H1 (cell line): ENCODE measurements at regions not wholly inside any gene's neighbourhood (a gene's known extent, or its start where the extent isn't known, plus 50 kb on each side); places are given as distances from the start of the nearest gene placed in this dataset.

Experiments
- CTCF ChIA-PET: fragments of 300-600 bp; sonication (Branson Sonifier 250); formaldehyde crosslinking; loops from one replicate; lab custom pipeline; 2021; ENCODE audit not compliant: partially characterized antibody; lab: Charles Lee
- POLR2A ChIA-PET: fragments of 300-600 bp; sonication (Branson Sonifier 250); formaldehyde crosslinking; loops from one replicate; lab custom pipeline; 2021; ENCODE audit warnings: inconsistent platforms; ENCODE audit not compliant: partially characterized antibody; lab: Charles Lee
- DNase-seq, 2 experiments: peaks; one replicate each; pipeline versions ENCODE4 v3.0.0 to v3.0.0-alpha.2; 2010 to 2022; ENCODE audit warnings: low spot score in 2 of 2, low read depth in 1 of 2, mixed read lengths in 1 of 2
- FAIRE-seq: peaks from 2 replicates; lab custom pipeline; 2011; peaks lifted over from hg19 to GRCh38; lab: Jason Lieb, UNC
- H2AFZ ChIP-seq: 2 replicates; pipeline ENCODE4 v1.8.1; 2012; ENCODE audit warnings: low read length, inconsistent platforms
- H2AK5ac ChIP-seq: 2 replicates; pipeline ENCODE4 v1.6.1; 2013; ENCODE audit warnings: low read depth, low read length
- H2BK120ac ChIP-seq: replicated peaks from 2 replicates; pipeline ENCODE3; 2013; ENCODE audit warnings: low read depth, low read length, inconsistent platforms
- H2BK12ac ChIP-seq: 2 replicates; pipeline ENCODE4 v1.6.1; 2013; ENCODE audit warnings: low read depth, low read length
- H2BK15ac ChIP-seq: 2 replicates; pipeline ENCODE4 v1.6.1; 2013; ENCODE audit warnings: low read length
- H2BK20ac ChIP-seq: 2 replicates; pipeline ENCODE4 v1.6.1; 2013; ENCODE audit warnings: low read length
- H2BK5ac ChIP-seq: 2 replicates; pipeline ENCODE4 v1.6.1; 2013; ENCODE audit warnings: low read depth, low read length
- H3K14ac ChIP-seq: 2 replicates; pipeline ENCODE4 v1.6.1; 2013; ENCODE audit warnings: inconsistent platforms; ENCODE audit not compliant: insufficient read length
- H3K18ac ChIP-seq: 2 replicates; pipeline ENCODE4 v1.6.1; 2013; ENCODE audit warnings: low read length; ENCODE audit errors: extremely low read depth
- H3K23ac ChIP-seq: 2 replicates; pipeline ENCODE4 v1.6.1; 2013; ENCODE audit warnings: inconsistent platforms; ENCODE audit not compliant: insufficient read length
- H3K23me2 ChIP-seq: 2 replicates; pipeline ENCODE4 v1.6.1; 2013; ENCODE audit warnings: low read depth, low read length
- H3K27ac ChIP-seq: 2 replicates; pipeline ENCODE4 v1.6.1; 2011; ENCODE audit warnings: low read depth, low read length, inconsistent platforms
- H3K27me3 ChIP-seq, 4 experiments: replicated peaks in 1 of 4; 1 replicate in 1 of 4; 2 replicates in 3 of 4; pipeline versions ENCODE4 v1.6.1 to v1.8.1; 2011 to 2013; ENCODE audit warnings: low read length in 3 of 4, mild to moderate bottlenecking in 3 of 4, inconsistent platforms in 2 of 4, mixed read lengths in 2 of 4, moderate library complexity in 1 of 4; ENCODE audit not compliant: control insufficient read depth in 3 of 4, insufficient read depth in 3 of 4; ENCODE audit errors: extremely low read depth in 1 of 4
- H3K36me3 ChIP-seq, 4 experiments: 2 replicates each; pipeline versions ENCODE4 v1.6.1 to v1.8.1; 2011 to 2013; ENCODE audit warnings: mild to moderate bottlenecking in 4 of 4, low read length in 3 of 4, moderate library complexity in 2 of 4, control low read depth in 1 of 4, inconsistent platforms in 1 of 4; ENCODE audit not compliant: insufficient read depth in 4 of 4, control insufficient read depth in 2 of 4
- H3K4ac ChIP-seq: replicated peaks from 2 replicates; pipeline ENCODE3; 2013; ENCODE audit warnings: low read length, low read depth, mixed read lengths, inconsistent platforms; ENCODE audit not compliant: insufficient read length
- H3K4me1 ChIP-seq, 4 experiments: replicated peaks in 1 of 4; 1 replicate in 1 of 4; 2 replicates in 3 of 4; pipeline versions ENCODE4 v1.6.1 to v1.8.1; 2011 to 2013; ENCODE audit warnings: low read length in 3 of 4, inconsistent platforms in 2 of 4, mixed read lengths in 1 of 4; ENCODE audit not compliant: insufficient read depth in 4 of 4, control insufficient read depth in 3 of 4
- H3K4me2 ChIP-seq, 2 experiments: 2 replicates each; pipeline versions ENCODE4 v1.6.1 to v1.8.1; 2011 to 2013; ENCODE audit warnings: low read depth in 2 of 2, low read length in 2 of 2, control low read depth in 1 of 2, inconsistent platforms in 1 of 2, mild to moderate bottlenecking in 1 of 2; ENCODE audit not compliant: insufficient read depth in 1 of 2
- H3K4me3 ChIP-seq, 4 experiments: fragments of 200-600, 300-600 bp in 1 of 4; sonication (generic), shearing (Covaris generic), sonication (Bioruptor Twin) in 1 of 4; 2 replicates each; pipeline versions ENCODE4 v1.5.1 to v1.8.1; 2011 to 2016; ENCODE audit warnings: low read length in 4 of 4, low read depth in 3 of 4, control low read depth in 2 of 4, inconsistent platforms in 2 of 4, mild to moderate bottlenecking in 2 of 4, mixed read lengths in 1 of 4, moderate library complexity in 1 of 4; ENCODE audit not compliant: insufficient read depth in 2 of 4; ENCODE audit errors: extremely low read depth in 1 of 4
- H3K56ac ChIP-seq: replicated peaks from 2 replicates; pipeline ENCODE3; 2013; ENCODE audit warnings: low read depth, mild to moderate bottlenecking, mixed read lengths, low read length, inconsistent platforms; ENCODE audit not compliant: insufficient read length
- H3K79me1 ChIP-seq: 2 replicates; pipeline ENCODE4 v1.6.1; 2013; ENCODE audit warnings: low read depth, low read length, control low read depth
- H3K79me2 ChIP-seq, 2 experiments: 2 replicates each; pipeline versions ENCODE4 v1.6.1 to v1.8.1; 2012 to 2013; ENCODE audit warnings: low read length in 2 of 2, mild to moderate bottlenecking in 2 of 2, inconsistent platforms in 1 of 2; ENCODE audit not compliant: insufficient read depth in 2 of 2, control insufficient read depth in 1 of 2
- H3K9ac ChIP-seq, 4 experiments: replicated peaks in 1 of 4; 1 replicate in 1 of 4; 2 replicates in 3 of 4; pipeline versions ENCODE4 v1.6.1 to v1.8.1; 2011 to 2013; ENCODE audit warnings: low read depth in 3 of 4, low read length in 3 of 4, control low read depth in 2 of 4, mild to moderate bottlenecking in 2 of 4, moderate library complexity in 2 of 4, inconsistent platforms in 1 of 4; ENCODE audit errors: extremely low read depth in 1 of 4
- H3K9me3 ChIP-seq, 2 experiments: 2 replicates each; pipeline versions ENCODE4 v1.6.1 to v1.8.1; 2012 to 2013; ENCODE audit warnings: mild to moderate bottlenecking in 2 of 2, moderate library complexity in 2 of 2, control low read depth in 1 of 2, inconsistent platforms in 1 of 2, low read depth in 1 of 2, low read length in 1 of 2, mixed read lengths in 1 of 2; ENCODE audit not compliant: insufficient read depth in 2 of 2
- H4K20me1 ChIP-seq, 2 experiments: replicated peaks in 1 of 2; 2 replicates each; pipeline versions ENCODE3 to v1.8.1; 2011 to 2013; ENCODE audit warnings: inconsistent platforms in 2 of 2, low read length in 2 of 2, mild to moderate bottlenecking in 1 of 2; ENCODE audit not compliant: insufficient read depth in 2 of 2, control insufficient read depth in 1 of 2
- H4K5ac ChIP-seq: 2 replicates; pipeline ENCODE4 v1.6.1; 2013; ENCODE audit warnings: low read length, low read depth, mixed read lengths, inconsistent platforms; ENCODE audit not compliant: insufficient read length
- H4K8ac ChIP-seq: 2 replicates; pipeline ENCODE4 v1.8.0; 2013; ENCODE audit warnings: mild to moderate bottlenecking, moderate library complexity, low read length, inconsistent platforms; ENCODE audit not compliant: insufficient read depth; ENCODE audit errors: extremely low read depth
- H4K91ac ChIP-seq: replicated peaks from 2 replicates; pipeline ENCODE3; 2013; ENCODE audit warnings: low read length, mixed read lengths, inconsistent platforms; ENCODE audit not compliant: insufficient read length
- ATF2 ChIP-seq: IDR thresholded peaks from 2 replicates; pipeline ENCODE4 v1.6.1; 2012; ENCODE audit warnings: low read length, inconsistent platforms
- BRCA1 ChIP-seq: IDR thresholded peaks from 2 replicates; pipeline ENCODE4 v1.6.1; 2012; ENCODE audit warnings: low read depth, low read length, improper control_type of control experiment
- CBX8 ChIP-seq: fragments of 300-800, 300-1000 bp; sonication (generic); IDR thresholded peaks from 2 replicates; pipeline ENCODE4 v1.7.1; 2016; ENCODE audit warnings: low read depth, low read length, borderline replicate concordance
- CEBPB ChIP-seq: IDR thresholded peaks from 2 replicates; pipeline ENCODE4 v1.6.1; 2012; ENCODE audit warnings: low read depth, low read length
- CTBP2 ChIP-seq: IDR thresholded peaks from 2 replicates; pipeline ENCODE4 v1.7.0; 2011; ENCODE audit warnings: borderline replicate concordance, mild to moderate bottlenecking, moderate library complexity, mixed read lengths, low read length; ENCODE audit not compliant: insufficient read depth, insufficient read length
- GABPA ChIP-seq: IDR thresholded peaks from 2 replicates; pipeline ENCODE4 v1.6.1; 2011; ENCODE audit warnings: mild to moderate bottlenecking, low read length, moderate library complexity, borderline replicate concordance; ENCODE audit not compliant: insufficient read depth
- HDAC2 ChIP-seq, 2 experiments: fragments of 300-600 bp in 1 of 2; sonication (generic) in 1 of 2; IDR thresholded peaks; 2 replicates each; pipeline ENCODE4 v1.6.1; 2011 to 2012; ENCODE audit warnings: low read depth in 2 of 2, low read length in 2 of 2, mild to moderate bottlenecking in 2 of 2, moderate library complexity in 2 of 2, borderline replicate concordance in 1 of 2, inconsistent platforms in 1 of 2
- JUND ChIP-seq: IDR thresholded peaks from 2 replicates; pipeline ENCODE4 v1.6.1; 2011; ENCODE audit warnings: mild to moderate bottlenecking, improper control_type of control experiment, low read length
- NANOG ChIP-seq: IDR thresholded peaks from 2 replicates; pipeline ENCODE4 v1.6.1; 2011; ENCODE audit warnings: low read length, low read depth, mild to moderate bottlenecking, inconsistent platforms; ENCODE audit not compliant: insufficient read depth, poor library complexity, severe bottlenecking
- POLR2A ChIP-seq, 2 experiments: IDR thresholded peaks; 1 replicate in 1 of 2; 2 replicates in 1 of 2; pipeline ENCODE4 v1.6.1; 2011; ENCODE audit warnings: low read depth in 2 of 2, low read length in 2 of 2, mild to moderate bottlenecking in 2 of 2; ENCODE audit errors: control extremely low read depth in 1 of 2
- SIRT6 ChIP-seq: IDR thresholded peaks from one replicate; pipeline ENCODE4 v1.7.1; 2012; ENCODE audit warnings: low read length, inconsistent platforms
- SP4 ChIP-seq: IDR thresholded peaks from 2 replicates; pipeline ENCODE4 v1.6.1; 2012; ENCODE audit warnings: low read length, inconsistent platforms
- TAF7 ChIP-seq: optimal IDR thresholded peaks from 2 replicates; pipeline ENCODE3; 2011; ENCODE audit warnings: low read depth, mild to moderate bottlenecking, inconsistent platforms, low read length, moderate library complexity, borderline replicate concordance
- TCF12 ChIP-seq: IDR thresholded peaks from 2 replicates; pipeline ENCODE4 v1.6.1; 2011; ENCODE audit warnings: low read depth, mild to moderate bottlenecking, low read length
- WGBS, 2 experiments: shearing (Covaris generic) in 1 of 2; methylation state at CpG; one replicate each; pipeline versions ENCODE4 v1.1.6 to v1.1.7; 2013 to 2015; ENCODE audit warnings: low lambda C conversion rate in 2 of 2, mixed read lengths in 2 of 2, inconsistent platforms in 1 of 2, low coverage in 1 of 2, missing lambda C conversion rate in 1 of 2; ENCODE audit not compliant: insufficient replicate concordance in 2 of 2, insufficient coverage in 1 of 2, insufficient read length in 1 of 2; ENCODE audit errors: extremely low coverage in 1 of 2, missing lambda C conversion rate in 1 of 2; 5-methylcytosine and 5-hydroxymethylcytosine counted together

- H3K56ac ChIP-seq: no peak overlapping the region
- no peak overlapping the region for H3K9ac ChIP-seq
- H3K27ac ChIP-seq: no peak overlapping the region
- no peaks in the 10 kb centered on the region for H3K23me2 ChIP-seq
- no peaks in the 10 kb centered on the region for H3K36me3 ChIP-seq
- no peak overlapping the region for H2BK12ac ChIP-seq
- H3K4me3 ChIP-seq: no peak overlapping the region
- no peak overlapping the region for H3K23ac ChIP-seq
- ChIA-PET CTCF (no interaction called here), POLR2A (no interaction called here)
- no peak overlapping the region for H3K18ac ChIP-seq
- H3K4me1 ChIP-seq: peaks cover 0 to 4% (median 0%) of the 10 kb centered on the region in 4 experiments; a peak in 1 of 7 replicates
- whole genome bisulfite sequencing, 2 experiments: 86% methylated on average over 2 of the region's 2 CpGs; no CpG with 5 or more reads in 1 of the 2 experiments
- no peak overlapping the region for H3K4ac ChIP-seq
- peaks cover 0 to 1% (median 0%) of the 10 kb centered on the region in 4 experiments; a peak in 1 of 7 replicates for H3K27me3 ChIP-seq
- no peak overlapping the region for H2BK15ac ChIP-seq
- no peak overlapping the region for H2BK5ac ChIP-seq
- no peak overlapping the region for H3K4me2 ChIP-seq
- no peak for DNase-seq
- no peaks in the 10 kb centered on the region for H3K79me1 ChIP-seq
- no peaks in the 10 kb centered on the region for H3K9me3 ChIP-seq
- H3K79me2 ChIP-seq: no peaks in the 10 kb centered on the region
- no peak overlapping the region for H2AK5ac ChIP-seq
- H2AFZ ChIP-seq: 0 out of 2 replicates have a peak overlapping the region, but pooled peaks have one; percentile 58
- no peaks in the 10 kb centered on the region for H4K20me1 ChIP-seq
- H2BK120ac ChIP-seq: no peak overlapping the region
- no peak overlapping the region for H4K8ac ChIP-seq
- H4K5ac ChIP-seq: no peak overlapping the region
- H3K14ac ChIP-seq: no peak overlapping the region
- H4K91ac ChIP-seq: no peak overlapping the region
- H2BK20ac ChIP-seq: no peak overlapping the region
- no peak for FAIRE-seq
- TF ChIP-seq JUND (no peak), CTBP2 (no peak), CEBPB (no peak), HDAC2 (IDR thresholded peaks at IDR 0.05; ENCODE audit: borderline replicate concordance in 1 of 2, low read depth in 2 of 2, low read length in 2 of 2) (no peak), NANOG (no peak), POLR2A (IDR thresholded peaks at IDR 0.05; ENCODE audit: control extremely low read depth in 1 of 2, low read depth in 2 of 2, low read length in 2 of 2) (no peak), CBX8 (no peak), SIRT6 (no peak), SP4 (no peak), GABPA (no peak), ATF2 (no peak), TCF12 (no peak), BRCA1 (no peak), TAF7 (no peak)
Observed at GRCh38 chr6:112984899-112985298, 637.8 kb downstream of the RFPL4B start.
